ENCODE measurements at regions not wholly inside any gene's neighbourhood (a gene's known extent, or its start where the extent isn't known, plus 50 kb on each side); places are given as distances from the start of the nearest gene placed in this dataset.

DNA sequence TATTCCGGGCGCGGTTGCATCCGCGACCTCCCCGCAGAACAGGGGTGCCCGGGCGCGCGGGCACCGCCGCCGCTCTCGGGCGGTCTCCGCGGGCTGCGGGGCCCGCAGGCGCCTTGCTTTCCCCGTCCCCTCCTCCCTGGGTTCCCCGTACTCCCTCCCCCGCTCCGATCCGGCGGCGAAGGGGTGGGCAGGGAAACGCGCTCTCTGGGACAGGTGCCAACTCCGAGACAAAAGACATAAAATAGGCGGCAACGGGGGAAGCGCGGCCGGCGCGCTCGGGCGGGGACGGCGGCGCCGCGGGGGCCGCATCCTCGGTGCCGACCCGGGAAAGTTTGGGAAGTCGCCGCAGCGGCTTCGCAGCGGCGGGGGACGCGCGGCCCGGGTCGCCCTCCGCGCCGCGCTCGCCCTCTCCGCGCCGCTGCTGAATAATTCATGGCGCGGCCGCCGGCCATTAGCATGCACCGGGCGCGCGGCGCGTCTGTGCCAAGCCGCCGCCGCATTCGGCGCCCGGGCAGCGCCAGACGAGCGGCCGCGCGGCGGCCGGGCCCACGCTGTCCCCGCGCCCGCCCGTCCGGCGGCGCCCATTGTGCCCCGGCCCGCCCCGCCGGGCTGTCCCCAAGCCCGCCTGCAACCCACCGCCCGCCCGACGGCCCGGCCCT lies 78.7 kb upstream of the PPARA start:
- TF ChIP-seq, protein P1, sequence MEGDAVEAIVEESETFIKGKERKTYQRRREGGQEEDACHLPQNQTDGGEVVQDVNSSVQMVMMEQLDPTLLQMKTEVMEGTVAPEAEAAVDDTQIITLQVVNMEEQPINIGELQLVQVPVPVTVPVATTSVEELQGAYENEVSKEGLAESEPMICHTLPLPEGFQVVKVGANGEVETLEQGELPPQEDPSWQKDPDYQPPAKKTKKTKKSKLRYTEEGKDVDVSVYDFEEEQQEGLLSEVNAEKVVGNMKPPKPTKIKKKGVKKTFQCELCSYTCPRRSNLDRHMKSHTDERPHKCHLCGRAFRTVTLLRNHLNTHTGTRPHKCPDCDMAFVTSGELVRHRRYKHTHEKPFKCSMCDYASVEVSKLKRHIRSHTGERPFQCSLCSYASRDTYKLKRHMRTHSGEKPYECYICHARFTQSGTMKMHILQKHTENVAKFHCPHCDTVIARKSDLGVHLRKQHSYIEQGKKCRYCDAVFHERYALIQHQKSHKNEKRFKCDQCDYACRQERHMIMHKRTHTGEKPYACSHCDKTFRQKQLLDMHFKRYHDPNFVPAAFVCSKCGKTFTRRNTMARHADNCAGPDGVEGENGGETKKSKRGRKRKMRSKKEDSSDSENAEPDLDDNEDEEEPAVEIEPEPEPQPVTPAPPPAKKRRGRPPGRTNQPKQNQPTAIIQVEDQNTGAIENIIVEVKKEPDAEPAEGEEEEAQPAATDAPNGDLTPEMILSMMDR (IDR thresholded peaks at IDR 0.05), result no peak
- TF ChIP-seq POLR2AphosphoS5 (IDR thresholded peaks at IDR 0.05), result peak; percentile 77 to 88 (median 88)
